GM12875 (cell line): ENCODE measurements at regions not wholly inside any gene's neighbourhood (a gene's known extent, or its start where the extent isn't known, plus 50 kb on each side); places are given as distances from the start of the nearest gene placed in this dataset.

Source experiments
- H3K4me3 ChIP-seq: one replicate; pipeline ENCODE4 v1.5.1; 2011; ENCODE audit warnings: low read depth, low read length, control low read depth
- CTCF ChIP-seq: IDR thresholded peaks from 2 replicates; pipeline ENCODE4 v1.5.1; 2011; ENCODE audit warnings: low read depth, mild to moderate bottlenecking, control low read depth, inconsistent platforms, low read length, moderate library complexity, borderline replicate concordance; ENCODE audit not compliant: insufficient read depth

- H3K4me3 ChIP-seq, result no peak overlapping the region
- no peak for TF ChIP-seq CTCF
These were observed 105.5 kb upstream of the EEF1E1 start for GRCh38 chr6:8207869-8208191.

- TF ChIP-seq CTCF, result no peak
- H3K4me3 ChIP-seq, result no peak overlapping the region
These were observed 105.0 kb upstream of the EEF1E1 start for GRCh38 chr6:8207191-8207868.

- TF ChIP-seq CTCF, result no peak
- no peak overlapping the region for H3K4me3 ChIP-seq
These were observed 101.0 kb upstream of the EEF1E1 start for GRCh38 chr6:8203337-8203736.

- no peak for TF ChIP-seq CTCF
- no peak overlapping the region for H3K4me3 ChIP-seq
These were observed 99.3 kb upstream of the EEF1E1 start for GRCh38 chr6:8201679-8202078.

- H3K4me3 ChIP-seq, result no peak overlapping the region
- no peak for TF ChIP-seq CTCF
These were observed 97.9 kb upstream of the EEF1E1 start for GRCh38 chr6:8200255-8200654.

- H3K4me3 ChIP-seq, result no peak overlapping the region
- no peak for TF ChIP-seq CTCF
These were observed 93.4 kb upstream of the EEF1E1 start for GRCh38 chr6:8195714-8196102.

- TF ChIP-seq CTCF, result no peak
- H3K4me3 ChIP-seq, result no peak overlapping the region
These were observed 92.8 kb upstream of the EEF1E1 start for GRCh38 chr6:8195040-8195713.
